Endothelial cell (in vitro differentiated cells): ENCODE measurements at regions not wholly inside any gene's neighbourhood (a gene's known extent, or its start where the extent isn't known, plus 50 kb on each side); places are given as distances from the start of the nearest gene placed in this dataset.

ENCODE experiments used
- DNase-seq: peaks from one replicate; pipeline ENCODE4 v3.0.0; 2021; ENCODE audit warnings: low spot score
- H3K27ac Mint-ChIP-seq: one replicate; pipeline ENCODE4 v1.8.0; 2021; ENCODE audit warnings: mixed read lengths, inconsistent platforms; ENCODE audit not compliant: unreplicated experiment
- H3K27me3 Mint-ChIP-seq: one replicate; pipeline ENCODE4 v1.8.0; 2021; ENCODE audit warnings: mild to moderate bottlenecking, moderate library complexity, mixed read lengths, inconsistent platforms; ENCODE audit not compliant: unreplicated experiment
- H3K36me3 Mint-ChIP-seq: one replicate; pipeline ENCODE4 v1.8.0; 2021; ENCODE audit warnings: mild to moderate bottlenecking, low read depth, mixed read lengths, inconsistent platforms; ENCODE audit not compliant: unreplicated experiment
- H3K4me1 Mint-ChIP-seq: one replicate; pipeline ENCODE4 v1.8.0; 2021; ENCODE audit warnings: mild to moderate bottlenecking, mixed read lengths, inconsistent platforms; ENCODE audit not compliant: unreplicated experiment
- H3K4me3 Mint-ChIP-seq: one replicate; pipeline ENCODE4 v1.8.0; 2021; ENCODE audit warnings: mild to moderate bottlenecking, mixed read lengths, inconsistent platforms; ENCODE audit not compliant: unreplicated experiment
- H3K9me3 Mint-ChIP-seq: one replicate; pipeline ENCODE4 v1.8.0; 2021; ENCODE audit warnings: mixed read lengths, inconsistent platforms; ENCODE audit not compliant: unreplicated experiment
- TF ChIP-seq, protein P1 (sequence below): fragments of 200-600 bp; sonication (generic); IDR thresholded peaks from one replicate; pipeline ENCODE4 v1.5.0; 2021; ENCODE audit warnings: antibody characterized with exemption; ENCODE audit not compliant: unreplicated experiment

GRCh38 chr4:97396605-97397004 lies 746.7 kb downstream of the STPG2 start:
- TF ChIP-seq, protein P1, sequence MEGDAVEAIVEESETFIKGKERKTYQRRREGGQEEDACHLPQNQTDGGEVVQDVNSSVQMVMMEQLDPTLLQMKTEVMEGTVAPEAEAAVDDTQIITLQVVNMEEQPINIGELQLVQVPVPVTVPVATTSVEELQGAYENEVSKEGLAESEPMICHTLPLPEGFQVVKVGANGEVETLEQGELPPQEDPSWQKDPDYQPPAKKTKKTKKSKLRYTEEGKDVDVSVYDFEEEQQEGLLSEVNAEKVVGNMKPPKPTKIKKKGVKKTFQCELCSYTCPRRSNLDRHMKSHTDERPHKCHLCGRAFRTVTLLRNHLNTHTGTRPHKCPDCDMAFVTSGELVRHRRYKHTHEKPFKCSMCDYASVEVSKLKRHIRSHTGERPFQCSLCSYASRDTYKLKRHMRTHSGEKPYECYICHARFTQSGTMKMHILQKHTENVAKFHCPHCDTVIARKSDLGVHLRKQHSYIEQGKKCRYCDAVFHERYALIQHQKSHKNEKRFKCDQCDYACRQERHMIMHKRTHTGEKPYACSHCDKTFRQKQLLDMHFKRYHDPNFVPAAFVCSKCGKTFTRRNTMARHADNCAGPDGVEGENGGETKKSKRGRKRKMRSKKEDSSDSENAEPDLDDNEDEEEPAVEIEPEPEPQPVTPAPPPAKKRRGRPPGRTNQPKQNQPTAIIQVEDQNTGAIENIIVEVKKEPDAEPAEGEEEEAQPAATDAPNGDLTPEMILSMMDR: no peak
- Mint-ChIP-seq H3K27me3 (no peaks in the 10 kb centered on the region), H3K27ac (no peak overlapping the region), H3K4me3 (no peak overlapping the region), H3K36me3 (no peaks in the 10 kb centered on the region), H3K4me1 (peaks cover 3% of the 10 kb centered on the region), H3K9me3 (no peaks in the 10 kb centered on the region)
- DNase-seq: no peak

- H3K4me1 Mint-ChIP-seq: no peaks in the 10 kb centered on the region
- no peaks in the 10 kb centered on the region for H3K9me3 Mint-ChIP-seq
- H3K36me3 Mint-ChIP-seq: peaks cover 4% of the 10 kb centered on the region
- H3K4me3 Mint-ChIP-seq: no peak overlapping the region
- H3K27ac Mint-ChIP-seq: no peak overlapping the region
- TF ChIP-seq, protein P1: no peak
- peaks cover 3% of the 10 kb centered on the region for H3K27me3 Mint-ChIP-seq
- no peak for DNase-seq
Measured at GRCh38 chr4:97404876-97405523, 738.3 kb downstream of the STPG2 start.

DNA sequence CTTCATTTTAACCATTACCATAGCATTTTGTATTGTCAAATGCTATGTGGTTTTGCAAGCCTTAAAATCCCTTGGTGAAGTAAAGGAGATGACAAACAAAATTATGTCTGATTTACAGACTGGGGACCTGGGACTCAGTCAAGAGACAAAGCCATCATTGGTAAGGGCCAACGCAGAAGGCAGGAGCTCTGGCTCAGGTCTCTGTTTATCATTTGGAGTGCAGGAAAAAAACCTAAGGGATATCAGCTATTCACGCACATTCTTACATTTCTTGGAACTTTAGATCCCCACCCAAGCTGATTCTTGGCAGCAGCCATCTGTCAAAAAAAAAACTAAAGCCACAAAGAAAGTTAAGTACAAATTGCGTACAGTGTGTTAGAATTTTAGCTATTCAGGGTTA lies 731.9 kb downstream of the STPG2 start:
- Mint-ChIP-seq H3K27ac (no peak overlapping the region), H3K27me3 (no peaks in the 10 kb centered on the region), H3K4me3 (no peak overlapping the region), H3K4me1 (no peaks in the 10 kb centered on the region), H3K36me3 (no peaks in the 10 kb centered on the region), H3K9me3 (no peaks in the 10 kb centered on the region)
- TF ChIP-seq, protein P1: no peak
- no peak for DNase-seq

DNA sequence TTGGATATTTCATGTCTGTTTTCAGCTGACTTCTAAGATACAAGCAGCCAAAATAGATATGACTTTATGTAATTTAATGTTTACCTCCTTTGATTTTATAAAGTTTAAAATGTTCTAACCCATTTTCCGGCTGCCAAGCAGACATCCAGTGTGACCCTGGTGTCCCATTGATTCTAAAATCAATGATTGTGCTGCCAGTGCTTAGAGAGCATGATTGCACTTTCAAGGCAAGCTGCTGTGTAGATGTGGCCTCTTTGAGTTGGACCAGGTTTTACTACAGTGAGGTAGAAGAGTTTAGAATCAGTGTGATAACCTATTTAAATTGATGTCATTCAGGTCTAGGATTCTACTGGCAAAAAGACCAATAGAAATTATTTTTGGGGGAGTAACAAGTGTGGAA lies 730.9 kb downstream of the STPG2 start:
- Mint-ChIP-seq H3K27ac (no peak overlapping the region), H3K27me3 (no peaks in the 10 kb centered on the region), H3K4me3 (no peak overlapping the region), H3K9me3 (no peaks in the 10 kb centered on the region), H3K36me3 (no peaks in the 10 kb centered on the region), H3K4me1 (no peaks in the 10 kb centered on the region)
- TF ChIP-seq, protein P1: no peak
- DNase-seq: no peak

DNA sequence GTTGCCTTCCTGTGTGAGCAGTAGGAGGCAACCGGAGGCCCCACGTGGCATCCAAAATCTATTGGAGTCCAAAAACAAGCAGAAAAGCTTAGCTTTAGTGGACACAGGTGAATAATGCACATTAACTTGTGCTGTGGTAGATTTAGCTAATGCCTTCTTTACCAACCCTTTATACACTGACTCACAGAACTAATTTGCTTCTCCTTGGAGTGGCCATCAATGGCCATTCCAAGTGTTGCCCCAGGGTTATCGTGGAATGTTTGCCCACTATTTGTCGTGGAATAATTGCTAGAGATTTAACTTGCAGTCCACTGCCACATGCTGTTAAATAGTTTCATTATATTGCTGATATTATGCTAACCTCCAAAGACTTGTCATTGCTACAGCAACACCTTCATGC lies 729.1 kb downstream of the STPG2 start:
- DNase-seq: no peak
- Mint-ChIP-seq H3K27ac (no peak overlapping the region), H3K4me1 (no peaks in the 10 kb centered on the region), H3K27me3 (no peaks in the 10 kb centered on the region), H3K36me3 (no peaks in the 10 kb centered on the region), H3K9me3 (no peaks in the 10 kb centered on the region), H3K4me3 (no peak overlapping the region)
- TF ChIP-seq, protein P1: no peak
